BJ (cell line): ENCODE measurements at regions not wholly inside any gene's neighbourhood (a gene's known extent, or its start where the extent isn't known, plus 50 kb on each side); places are given as distances from the start of the nearest gene placed in this dataset.

Experiments
- CTCF ChIA-PET: fragments of 350-600 bp; formaldehyde crosslinking; extraction: SDS; loops from one replicate; lab custom pipeline; 2021; ENCODE audit warnings: antibody characterized with exemption, inconsistent platforms; lab: Yijun Ruan, JAX
- POLR2A ChIA-PET: fragments of 300-600 bp; sonication (Branson Sonifier 250); formaldehyde crosslinking; extraction: SDS; loops from one replicate; lab custom pipeline; 2021; ENCODE audit warnings: antibody characterized with exemption; lab: Charles Lee
- DNase-seq: peaks from one replicate; pipeline ENCODE4 v3.0.0-alpha.2; 2011; ENCODE audit warnings: low read depth
- H3K27me3 ChIP-seq: 2 replicates; pipeline ENCODE4 v1.6.0; 2011; ENCODE audit warnings: low read length; ENCODE audit not compliant: control insufficient read depth, insufficient read depth
- H3K36me3 ChIP-seq: 2 replicates; pipeline ENCODE4 v1.5.1; 2011; ENCODE audit warnings: low read length; ENCODE audit not compliant: control insufficient read depth, insufficient read depth
- H3K4me3 ChIP-seq: 2 replicates; pipeline ENCODE4 v1.5.1; 2011; ENCODE audit warnings: low read depth, mild to moderate bottlenecking, control low read depth, low read length
- TF ChIP-seq, protein P1 (sequence below): IDR thresholded peaks from 2 replicates; pipeline ENCODE4 v1.5.1; 2011; ENCODE audit warnings: low read depth, mild to moderate bottlenecking, control low read depth, inconsistent platforms, low read length, moderate library complexity; ENCODE audit not compliant: insufficient read depth

DNA sequence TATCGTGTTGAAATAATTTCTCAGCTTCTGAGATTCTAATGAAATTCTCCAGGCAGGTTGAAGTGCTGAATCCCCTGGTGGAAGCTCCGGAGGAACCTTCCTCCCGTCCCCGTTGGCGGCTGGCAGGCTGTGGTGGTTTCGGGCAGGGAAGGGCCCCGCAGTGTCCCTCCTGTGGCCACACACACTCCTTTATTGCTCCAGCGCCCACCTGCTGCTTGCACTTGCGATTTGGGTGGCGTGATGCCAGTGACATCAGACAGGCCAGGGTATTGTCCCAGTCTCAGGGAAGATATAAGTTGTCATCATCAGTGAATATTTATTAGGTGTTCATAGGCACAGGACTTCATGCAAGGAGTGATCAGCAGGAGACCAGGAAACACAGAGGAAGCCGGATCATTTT is 530.4 kb downstream of the QKI start:
- CTCF ChIA-PET, result interaction anchor here (1.0 kb wide), 1 partner anchor 9 kb away, joined by 4 read pairs; no protein-coding TSS in a partner anchor
- Histone ChIP-seq H3K4me3 (no peak overlapping the region), H3K27me3 (no peaks in the 10 kb centered on the region), H3K36me3 (no peaks in the 10 kb centered on the region)
- TF ChIP-seq, protein P1, sequence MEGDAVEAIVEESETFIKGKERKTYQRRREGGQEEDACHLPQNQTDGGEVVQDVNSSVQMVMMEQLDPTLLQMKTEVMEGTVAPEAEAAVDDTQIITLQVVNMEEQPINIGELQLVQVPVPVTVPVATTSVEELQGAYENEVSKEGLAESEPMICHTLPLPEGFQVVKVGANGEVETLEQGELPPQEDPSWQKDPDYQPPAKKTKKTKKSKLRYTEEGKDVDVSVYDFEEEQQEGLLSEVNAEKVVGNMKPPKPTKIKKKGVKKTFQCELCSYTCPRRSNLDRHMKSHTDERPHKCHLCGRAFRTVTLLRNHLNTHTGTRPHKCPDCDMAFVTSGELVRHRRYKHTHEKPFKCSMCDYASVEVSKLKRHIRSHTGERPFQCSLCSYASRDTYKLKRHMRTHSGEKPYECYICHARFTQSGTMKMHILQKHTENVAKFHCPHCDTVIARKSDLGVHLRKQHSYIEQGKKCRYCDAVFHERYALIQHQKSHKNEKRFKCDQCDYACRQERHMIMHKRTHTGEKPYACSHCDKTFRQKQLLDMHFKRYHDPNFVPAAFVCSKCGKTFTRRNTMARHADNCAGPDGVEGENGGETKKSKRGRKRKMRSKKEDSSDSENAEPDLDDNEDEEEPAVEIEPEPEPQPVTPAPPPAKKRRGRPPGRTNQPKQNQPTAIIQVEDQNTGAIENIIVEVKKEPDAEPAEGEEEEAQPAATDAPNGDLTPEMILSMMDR, result no peak
- POLR2A ChIA-PET, result no interaction called here
- DNase-seq, result no peak

DNA sequence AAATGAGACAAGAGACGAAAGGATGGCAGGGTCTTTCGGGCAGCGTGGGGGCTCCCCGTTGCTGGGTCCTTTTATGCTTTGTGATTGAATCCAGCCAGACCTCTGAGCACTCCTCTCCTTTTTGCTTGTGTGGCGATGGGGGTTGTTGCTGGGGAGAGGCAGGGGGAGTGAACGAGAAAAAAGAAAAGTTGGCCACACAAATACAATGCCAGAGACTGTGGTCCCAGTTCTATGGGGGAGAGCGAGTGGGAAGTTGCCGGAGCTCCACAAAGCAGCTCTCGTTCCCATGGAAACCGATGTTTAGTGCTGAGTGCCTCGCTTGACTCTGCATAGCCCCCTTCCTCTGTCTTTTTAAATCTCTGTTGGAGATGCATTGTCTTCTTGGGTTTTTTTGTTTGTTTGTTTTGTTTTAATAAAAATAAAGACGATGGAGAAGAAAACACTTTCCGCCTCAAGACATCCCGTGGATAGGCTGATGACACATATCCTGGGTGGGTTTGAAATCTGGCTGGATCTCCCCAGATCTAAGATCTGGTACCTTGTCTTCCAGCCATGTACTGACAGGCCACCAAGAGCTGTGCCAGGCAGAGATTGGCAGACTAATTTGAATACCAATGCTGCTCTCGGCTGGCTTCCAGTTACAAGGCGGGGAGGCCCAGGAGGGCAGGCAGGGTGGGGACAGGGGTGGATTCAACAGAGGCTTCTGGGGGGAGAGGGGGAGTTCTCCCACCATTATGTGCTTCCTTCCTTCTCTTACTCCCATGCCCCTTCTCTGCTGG is 529.3 kb downstream of the QKI start:
- Histone ChIP-seq H3K36me3 (no peaks in the 10 kb centered on the region), H3K4me3 (no peak overlapping the region), H3K27me3 (no peaks in the 10 kb centered on the region)
- TF ChIP-seq, protein P1, result no peak
- DNase-seq, result no peak
- CTCF ChIA-PET, result no interaction called here
- POLR2A ChIA-PET, result no interaction called here

DNA sequence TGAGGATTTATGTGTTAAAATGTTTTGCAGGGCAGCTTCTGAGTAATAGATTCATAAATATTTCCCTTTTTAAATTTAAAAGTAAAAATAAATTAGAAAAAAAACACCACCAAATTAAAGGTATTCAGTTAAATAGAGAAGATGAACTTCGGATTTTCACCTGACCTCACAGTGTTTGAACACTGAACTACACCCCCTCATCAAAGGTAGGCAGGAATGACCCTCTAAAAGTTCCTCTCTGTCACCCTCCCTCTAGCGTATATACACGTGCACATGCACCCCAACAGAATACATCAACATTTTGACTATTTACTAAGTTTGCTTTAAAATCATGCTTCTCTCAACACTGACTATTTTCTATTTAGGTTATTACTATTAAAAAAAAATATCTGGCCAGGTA is 528.3 kb downstream of the QKI start:
- no peak overlapping the region for H3K4me3 ChIP-seq
- ChIA-PET CTCF (no interaction called here), POLR2A (no interaction called here)
- DNase-seq, result no peak
- TF ChIP-seq, protein P1, result no peak
- no peaks in the 10 kb centered on the region for H3K36me3 ChIP-seq
- no peaks in the 10 kb centered on the region for H3K27me3 ChIP-seq

DNA sequence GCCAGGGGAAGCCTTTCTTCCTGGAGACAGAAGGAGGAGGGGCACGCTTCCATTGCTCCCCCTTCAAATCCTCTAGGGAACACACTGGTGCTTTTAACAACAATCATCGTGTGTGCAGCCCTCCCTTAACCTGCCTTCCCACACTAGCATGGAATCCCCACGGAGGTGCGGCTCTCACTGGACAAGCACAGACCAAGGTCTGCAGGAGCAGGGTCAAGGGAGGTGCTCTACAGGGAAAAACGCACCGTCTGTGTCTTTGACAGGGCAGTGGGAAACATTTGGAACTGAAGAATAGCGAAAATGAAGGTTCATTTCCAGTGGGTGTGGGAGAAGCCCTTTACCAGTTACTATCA is 527.1 kb downstream of the QKI start:
- Histone ChIP-seq H3K4me3 (no peak overlapping the region), H3K27me3 (no peaks in the 10 kb centered on the region), H3K36me3 (no peaks in the 10 kb centered on the region)
- TF ChIP-seq, protein P1, result no peak
- DNase-seq, result no peak
- POLR2A ChIA-PET, result no interaction called here
- CTCF ChIA-PET, result no interaction called here

DNA sequence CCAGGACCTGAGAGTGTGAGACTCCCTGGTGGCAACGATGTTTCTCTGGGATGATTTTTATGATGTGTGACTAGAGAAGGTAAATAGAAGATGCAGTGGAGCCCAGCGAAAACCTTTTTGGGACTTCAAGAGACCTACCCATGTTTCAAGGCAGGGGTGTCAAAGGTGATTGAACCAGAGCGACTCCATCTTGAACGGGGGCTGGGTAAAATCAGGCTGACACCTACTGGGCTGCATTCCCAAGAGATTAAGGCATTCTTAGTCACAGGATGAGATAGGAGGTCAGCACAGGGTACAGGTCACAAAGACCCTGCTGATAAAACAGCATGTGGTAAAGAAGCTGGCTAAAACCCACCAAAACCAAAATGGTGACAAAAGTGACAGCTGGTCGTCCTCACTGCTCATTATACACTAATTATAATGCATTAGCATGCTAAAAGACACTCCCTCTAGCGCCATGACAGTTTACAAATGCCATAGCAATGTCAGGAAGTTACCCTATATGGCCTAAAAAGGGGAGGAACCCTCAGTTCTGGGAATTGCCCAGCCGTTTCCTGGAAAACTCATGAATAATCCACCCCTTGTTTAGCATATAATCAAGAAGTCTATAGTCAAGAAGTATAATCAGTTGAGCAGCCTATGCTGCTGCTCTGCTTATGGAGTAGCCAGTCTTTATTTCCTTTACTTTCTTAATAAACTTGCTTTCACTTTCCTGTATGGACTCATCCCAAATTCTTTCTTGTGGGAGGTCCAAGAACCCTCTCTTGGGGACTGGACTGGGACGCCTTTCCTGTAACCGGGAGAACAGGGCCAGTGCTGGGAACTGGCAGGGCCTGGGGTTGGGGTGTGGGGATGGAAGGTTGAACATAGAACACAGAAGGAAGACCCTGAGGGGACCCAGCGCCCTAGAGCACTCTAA is 526.4 kb downstream of the QKI start:
- no peak for DNase-seq
- Histone ChIP-seq H3K4me3 (no peak overlapping the region), H3K36me3 (no peaks in the 10 kb centered on the region), H3K27me3 (no peaks in the 10 kb centered on the region)
- POLR2A ChIA-PET, result no interaction called here
- TF ChIP-seq, protein P1, result no peak
- CTCF ChIA-PET, result no interaction called here
